DMS 273 (cell line): ENCODE measurements at regions not wholly inside any gene's neighbourhood (a gene's known extent, or its start where the extent isn't known, plus 50 kb on each side); places are given as distances from the start of the nearest gene placed in this dataset.

Experiments used
- DNase-seq: peaks from one replicate; lab custom pipeline; 2025; ENCODE audit not compliant: unreplicated experiment; lab: John Stamatoyannopoulos, UW

DNA sequence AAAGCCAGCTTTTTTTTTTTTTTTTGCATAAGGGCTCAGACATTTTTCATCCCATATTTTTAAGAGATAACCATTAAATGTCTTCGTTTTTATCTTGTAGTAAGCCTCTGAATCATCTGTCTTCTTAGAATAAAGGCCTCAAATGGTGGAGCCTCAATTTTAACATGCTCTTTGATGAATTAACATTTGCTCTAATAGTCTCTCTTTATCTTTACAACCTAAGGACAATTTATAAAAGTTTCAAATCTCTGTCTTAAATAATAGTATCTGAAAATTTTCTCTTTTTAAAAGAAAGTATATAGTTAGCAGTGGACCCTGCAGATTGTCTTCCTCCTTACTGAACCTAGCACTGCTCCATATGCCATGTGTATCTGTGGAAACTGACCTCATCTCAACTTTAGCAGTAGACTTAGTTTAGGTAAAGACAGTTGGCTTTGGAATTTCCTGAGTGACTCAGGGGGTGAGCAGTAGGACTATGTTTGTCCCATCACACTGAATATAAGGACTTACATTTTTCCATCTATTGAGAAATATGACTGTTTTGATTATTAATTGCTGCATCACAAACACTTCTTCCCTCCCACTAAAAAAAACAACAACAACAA lies 1658.0 kb downstream of the STIM2 start:
- DNase-seq: no peak

GRCh38 chr4:28523681-28524190 lies 1663.1 kb downstream of the STIM2 start:
- DNase-seq: peak; percentile 0

- no peak for DNase-seq
Measured at GRCh38 chr4:28536124-28536523, 1675.5 kb downstream of the STIM2 start.

DNA sequence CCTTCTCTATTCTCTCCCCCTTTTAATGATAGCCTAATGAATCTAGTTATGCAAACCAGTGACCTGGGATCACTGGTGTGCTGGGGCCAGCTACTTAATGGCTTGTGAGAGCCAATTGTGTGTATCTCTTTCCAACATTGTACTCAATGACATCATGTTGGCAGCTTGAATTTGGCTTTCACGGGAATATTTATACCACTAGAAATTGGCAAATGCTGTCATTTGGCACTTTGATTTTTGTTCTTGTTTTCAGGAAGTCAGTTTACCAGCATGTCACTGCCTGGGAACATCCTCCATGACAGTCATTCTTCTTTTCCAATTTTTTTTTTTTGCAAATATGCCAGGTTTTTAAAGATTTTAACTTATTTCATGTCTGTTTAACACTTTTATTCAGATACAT lies 1685.3 kb downstream of the STIM2 start:
- no peak for DNase-seq

GRCh38 chr4:28548136-28548535 lies 1687.5 kb downstream of the STIM2 start:
- DNase-seq: no peak

- DNase-seq: no peak
Measured at GRCh38 chr4:28548594-28548993, 1688.0 kb downstream of the STIM2 start.

- DNase-seq: no peak
Measured at GRCh38 chr4:28555866-28556265, 1695.2 kb downstream of the STIM2 start.

DNA sequence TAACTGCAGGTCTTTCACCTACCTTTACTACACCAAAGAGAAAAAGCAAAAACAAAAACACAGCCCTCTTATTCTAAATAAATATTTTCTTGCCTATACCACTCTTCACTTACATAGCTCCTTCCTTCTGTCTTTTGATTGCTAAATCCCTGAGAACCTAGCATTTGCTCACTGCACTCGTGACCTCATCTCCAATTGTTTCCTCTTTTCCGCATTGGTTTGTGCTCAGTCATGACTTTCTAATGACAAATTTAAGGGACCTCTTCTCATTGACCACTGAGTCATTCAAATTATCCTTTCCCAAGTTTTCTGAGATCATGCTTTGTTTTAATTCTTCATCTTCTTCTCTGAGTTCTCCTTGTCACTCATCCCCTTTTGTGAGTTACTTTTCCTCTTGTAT lies 1697.1 kb downstream of the STIM2 start:
- DNase-seq: no peak

DNA sequence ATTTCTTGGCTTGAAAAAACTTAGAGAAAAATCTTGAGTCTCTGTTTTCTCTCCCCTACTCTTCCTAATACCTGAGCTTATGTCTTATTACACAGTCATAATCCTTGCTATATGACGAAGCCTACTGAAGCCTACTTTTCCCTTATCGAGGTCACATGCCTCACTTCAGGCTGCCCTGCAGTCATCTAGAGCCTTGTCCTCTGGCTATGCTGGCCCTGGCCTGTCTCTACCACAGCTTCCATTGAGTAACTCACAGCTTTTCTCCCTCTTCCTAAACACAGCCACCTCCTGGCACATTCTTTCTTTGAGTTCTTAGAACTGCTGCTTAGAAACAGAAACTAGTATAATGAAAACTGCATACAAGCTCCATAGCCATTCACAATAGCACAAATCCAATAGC lies 1698.3 kb downstream of the STIM2 start:
- DNase-seq: no peak

GRCh38 chr4:28562913-28563312 lies 1702.3 kb downstream of the STIM2 start:
- DNase-seq: no peak

DNA sequence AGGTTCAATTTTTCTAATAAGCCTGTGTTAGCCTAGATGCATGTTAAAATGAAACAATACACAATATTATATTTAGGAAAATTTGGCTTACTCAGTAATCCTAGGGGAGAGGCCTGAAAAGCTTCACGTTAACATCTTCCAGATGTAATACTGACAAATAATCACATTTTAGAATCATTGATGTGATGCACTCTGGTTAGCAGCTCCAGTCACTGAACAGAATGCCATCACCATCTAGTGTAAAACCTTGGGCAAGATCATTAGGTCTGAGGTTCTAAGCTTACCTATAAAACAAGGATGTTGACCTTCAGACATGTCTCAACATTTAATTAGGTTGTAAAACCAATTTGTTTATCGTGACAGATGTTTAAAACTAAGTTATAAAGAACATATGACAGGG lies 1704.8 kb downstream of the STIM2 start:
- DNase-seq: no peak

DNA sequence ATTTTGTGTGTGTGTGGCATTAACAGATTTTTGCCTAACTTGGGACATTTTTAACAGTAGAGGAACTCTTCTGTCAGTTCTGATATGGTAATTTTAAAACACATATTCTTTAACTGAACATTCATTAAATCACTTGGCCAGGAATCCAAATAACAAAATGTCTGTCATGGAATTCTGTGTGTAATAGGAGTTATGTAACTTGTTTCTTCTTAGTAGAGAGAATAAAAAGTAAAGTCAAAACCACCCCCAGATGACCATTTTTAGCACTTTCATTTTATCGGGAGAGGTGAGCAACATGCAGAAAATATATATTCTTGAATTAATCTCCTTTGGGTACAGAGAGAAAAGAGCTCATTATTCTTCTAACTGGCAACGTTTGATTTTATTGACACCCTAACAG lies 1740.3 kb downstream of the STIM2 start:
- DNase-seq: no peak

DNA sequence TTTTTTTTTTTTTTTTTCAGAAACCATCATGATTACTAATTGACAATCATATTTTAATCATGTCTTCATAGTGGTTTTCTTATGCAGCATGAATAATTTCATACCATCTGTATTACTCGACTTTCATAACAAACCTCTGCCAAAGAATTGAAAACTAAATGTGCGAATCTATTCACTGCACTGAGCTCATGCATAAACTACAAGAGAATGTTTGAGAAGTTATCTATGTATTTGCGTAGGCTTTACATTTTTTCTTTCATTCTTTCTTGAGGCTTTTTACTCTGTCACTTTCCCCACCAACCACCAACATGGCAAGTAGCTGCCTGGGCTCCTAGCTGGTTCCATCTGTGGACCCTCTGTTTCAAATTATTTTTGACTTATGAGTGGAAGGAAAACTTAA lies 1761.0 kb downstream of the STIM2 start:
- DNase-seq: no peak

GRCh38 chr4:28636971-28637370 lies 1776.3 kb downstream of the STIM2 start:
- no peak for DNase-seq

DNA sequence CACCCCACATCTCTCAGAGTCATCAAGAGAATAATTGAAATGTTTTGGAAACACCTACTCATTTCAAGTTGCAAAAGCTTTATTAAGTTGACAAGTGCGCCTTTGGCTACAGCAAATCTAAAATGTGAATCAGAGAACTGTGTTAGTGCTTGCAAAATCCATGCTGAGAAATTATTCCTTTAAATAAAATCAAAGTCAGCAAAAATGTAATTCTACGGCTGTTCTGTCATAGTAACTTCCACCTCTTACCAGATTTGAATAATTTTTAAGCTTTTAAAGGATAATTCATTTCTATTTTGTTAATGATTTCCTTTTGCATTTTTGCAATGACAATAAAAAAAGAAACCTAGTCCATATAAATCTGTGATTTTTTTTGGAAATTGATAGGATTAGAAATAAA lies 1779.1 kb downstream of the STIM2 start:
- DNase-seq: no peak

DNA sequence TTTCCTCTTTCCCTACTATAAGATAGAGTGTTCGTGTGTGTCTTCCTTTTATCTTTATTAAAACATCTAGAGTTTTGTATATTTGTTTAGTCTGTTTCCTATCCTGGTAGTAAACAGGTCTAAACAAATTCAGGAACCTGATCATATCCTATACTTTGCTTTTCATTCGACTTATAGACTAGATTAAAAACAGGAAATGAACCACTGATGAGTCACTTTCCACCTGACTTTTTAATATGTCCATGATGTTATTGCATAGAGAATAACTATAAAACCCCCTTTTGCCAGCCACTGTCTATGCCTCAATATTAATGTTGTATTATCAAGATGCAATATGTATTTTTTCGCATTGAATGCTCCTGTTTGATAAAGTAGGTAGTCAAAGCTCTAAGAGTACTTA lies 1794.0 kb downstream of the STIM2 start:
- DNase-seq: no peak

DNA sequence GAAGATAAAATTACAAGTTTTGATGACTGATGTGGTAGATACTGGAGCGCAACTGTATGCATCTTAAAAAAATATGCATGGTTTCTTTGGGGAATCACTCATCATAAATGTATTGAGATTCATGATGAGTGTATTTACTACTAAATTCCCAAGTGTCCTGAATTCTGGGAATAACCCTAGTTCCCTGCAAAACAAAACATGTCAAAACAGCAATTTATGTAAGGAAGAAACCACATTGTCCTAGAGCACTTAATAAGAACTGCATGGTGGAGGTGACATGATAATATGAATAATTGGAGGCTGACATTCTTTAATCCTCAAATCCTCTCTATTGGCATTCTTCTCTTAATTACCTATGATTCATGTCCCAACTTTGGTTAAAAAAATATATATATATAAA lies 1804.7 kb downstream of the STIM2 start:
- no peak for DNase-seq

GRCh38 chr4:28675582-28675981 lies 1814.9 kb downstream of the STIM2 start:
- DNase-seq: no peak

GRCh38 chr4:28677808-28678207 lies 1817.2 kb downstream of the STIM2 start:
- DNase-seq: no peak

DNA sequence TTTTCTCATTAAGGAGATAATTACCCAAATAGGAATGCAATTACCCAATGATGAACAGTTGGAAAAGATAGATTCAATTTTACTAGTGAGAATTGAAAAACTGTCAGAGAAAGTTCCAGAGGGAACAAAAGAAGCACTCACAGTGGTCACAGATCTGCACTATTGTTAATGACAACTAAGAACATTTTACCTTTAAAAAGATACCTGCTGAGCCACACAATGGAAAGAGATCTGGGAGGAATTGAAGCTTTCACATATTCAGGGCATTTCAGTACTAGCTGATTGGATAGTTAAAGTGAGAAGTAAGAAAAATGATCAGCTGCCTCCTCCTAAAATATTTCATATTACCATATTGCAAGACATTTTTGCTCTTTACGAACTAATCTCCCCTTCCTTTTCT lies 1822.2 kb downstream of the STIM2 start:
- no peak for DNase-seq

- DNase-seq: peak; percentile 41
Measured at GRCh38 chr4:28686618-28687017, 1826.0 kb downstream of the STIM2 start.

DNA sequence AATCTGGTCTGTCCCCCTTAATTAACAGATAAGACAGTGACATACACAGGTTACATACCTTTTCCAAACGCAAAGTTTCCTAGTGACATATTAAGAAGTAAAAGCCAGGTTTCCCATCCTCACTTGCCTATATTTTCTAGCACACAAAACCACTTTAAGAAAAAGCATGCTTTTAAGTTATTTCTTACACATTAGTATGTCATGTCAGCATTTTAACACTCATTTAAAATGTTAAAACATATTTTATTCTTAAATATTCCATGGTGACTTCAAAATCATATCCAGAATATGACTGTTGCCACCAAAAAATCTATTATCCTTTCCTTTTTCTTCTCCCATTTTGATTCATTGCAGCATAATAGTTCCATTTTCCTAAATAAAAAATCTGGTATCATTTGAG lies 1830.2 kb downstream of the STIM2 start:
- DNase-seq: no peak

- DNase-seq: no peak
Measured at GRCh38 chr4:28702571-28702970, 1841.9 kb downstream of the STIM2 start.
